ENCODE measurements at regions not wholly inside any gene's neighbourhood (a gene's known extent, or its start where the extent isn't known, plus 50 kb on each side); places are given as distances from the start of the nearest gene placed in this dataset.
"Not testable (repeated sequence)": the region's sequence is repeated elsewhere in the genome, so short reads cannot be mapped to it uniquely, and the experiment has no call there.

DNA sequence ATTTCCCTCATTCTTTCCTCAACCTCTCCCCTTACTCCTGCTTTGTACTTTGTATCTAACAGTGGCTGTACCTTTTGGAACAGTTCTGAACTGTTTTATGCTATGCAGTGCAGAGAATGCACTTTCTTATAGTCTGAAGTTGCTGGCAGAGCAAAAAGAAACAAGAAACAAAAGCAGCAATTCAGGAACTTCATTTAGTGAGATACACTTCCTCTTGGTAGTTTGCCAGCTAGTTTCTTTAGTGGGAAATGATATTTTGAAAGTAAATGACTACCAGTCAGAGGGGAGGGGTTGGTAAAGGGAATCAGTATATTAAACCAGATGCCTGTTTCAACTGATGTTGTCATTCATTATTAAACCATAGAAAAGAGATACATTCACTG, 55.0 kb upstream of the CHD2 start:
- TF ChIP-seq, protein P1, sequence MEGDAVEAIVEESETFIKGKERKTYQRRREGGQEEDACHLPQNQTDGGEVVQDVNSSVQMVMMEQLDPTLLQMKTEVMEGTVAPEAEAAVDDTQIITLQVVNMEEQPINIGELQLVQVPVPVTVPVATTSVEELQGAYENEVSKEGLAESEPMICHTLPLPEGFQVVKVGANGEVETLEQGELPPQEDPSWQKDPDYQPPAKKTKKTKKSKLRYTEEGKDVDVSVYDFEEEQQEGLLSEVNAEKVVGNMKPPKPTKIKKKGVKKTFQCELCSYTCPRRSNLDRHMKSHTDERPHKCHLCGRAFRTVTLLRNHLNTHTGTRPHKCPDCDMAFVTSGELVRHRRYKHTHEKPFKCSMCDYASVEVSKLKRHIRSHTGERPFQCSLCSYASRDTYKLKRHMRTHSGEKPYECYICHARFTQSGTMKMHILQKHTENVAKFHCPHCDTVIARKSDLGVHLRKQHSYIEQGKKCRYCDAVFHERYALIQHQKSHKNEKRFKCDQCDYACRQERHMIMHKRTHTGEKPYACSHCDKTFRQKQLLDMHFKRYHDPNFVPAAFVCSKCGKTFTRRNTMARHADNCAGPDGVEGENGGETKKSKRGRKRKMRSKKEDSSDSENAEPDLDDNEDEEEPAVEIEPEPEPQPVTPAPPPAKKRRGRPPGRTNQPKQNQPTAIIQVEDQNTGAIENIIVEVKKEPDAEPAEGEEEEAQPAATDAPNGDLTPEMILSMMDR (IDR thresholded peaks at IDR 0.05; ENCODE audit: low read depth, low read length): no peak
- DNase-seq (ENCODE audit: extremely low read depth, low read depth): peak; percentile 15

DNA sequence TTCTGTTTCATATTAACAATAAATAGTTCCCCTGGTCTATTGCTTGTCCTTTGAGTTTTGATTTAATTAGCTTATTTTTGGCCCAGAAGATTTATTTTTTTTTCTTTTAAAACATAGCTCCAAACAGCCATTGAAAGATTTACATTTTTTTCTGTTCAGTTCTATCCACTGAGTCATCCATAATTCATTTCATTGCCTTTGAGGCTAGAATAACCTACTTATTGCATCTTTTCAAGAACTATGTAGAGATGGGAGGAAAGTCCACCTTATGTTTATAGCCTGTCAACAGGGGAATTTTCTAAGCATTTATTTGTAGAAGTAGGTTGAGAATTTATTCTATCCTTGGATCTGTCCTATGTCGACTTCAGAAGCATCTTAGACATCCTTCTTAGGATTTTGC, 53.4 kb upstream of the CHD2 start:
- no peak for DNase-seq (ENCODE audit: extremely low read depth, low read depth)
- TF ChIP-seq, protein P1 (IDR thresholded peaks at IDR 0.05; ENCODE audit: low read depth, low read length): no peak

DNA sequence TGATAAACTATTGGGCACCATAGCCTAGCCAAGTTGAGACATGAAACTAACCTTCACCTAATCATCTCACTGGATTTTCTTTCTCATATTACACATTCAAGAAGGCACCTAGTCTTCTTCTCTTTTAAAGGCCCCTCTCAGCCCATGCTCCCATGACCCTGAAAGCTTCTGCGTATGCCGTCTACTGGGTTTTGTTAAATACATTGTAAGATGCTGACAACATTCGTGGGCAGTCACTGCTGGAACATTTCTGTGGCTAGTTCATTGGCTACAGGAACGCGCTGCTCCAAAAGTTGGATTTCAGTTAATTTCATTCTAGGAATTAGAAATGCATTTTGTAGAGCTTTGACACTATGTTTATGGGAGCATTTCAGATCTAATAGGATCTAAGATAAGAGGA, 52.3 kb upstream of the CHD2 start:
- no peak for DNase-seq (ENCODE audit: extremely low read depth, low read depth)
- TF ChIP-seq, protein P1 (IDR thresholded peaks at IDR 0.05; ENCODE audit: low read depth, low read length): no peak

DNA sequence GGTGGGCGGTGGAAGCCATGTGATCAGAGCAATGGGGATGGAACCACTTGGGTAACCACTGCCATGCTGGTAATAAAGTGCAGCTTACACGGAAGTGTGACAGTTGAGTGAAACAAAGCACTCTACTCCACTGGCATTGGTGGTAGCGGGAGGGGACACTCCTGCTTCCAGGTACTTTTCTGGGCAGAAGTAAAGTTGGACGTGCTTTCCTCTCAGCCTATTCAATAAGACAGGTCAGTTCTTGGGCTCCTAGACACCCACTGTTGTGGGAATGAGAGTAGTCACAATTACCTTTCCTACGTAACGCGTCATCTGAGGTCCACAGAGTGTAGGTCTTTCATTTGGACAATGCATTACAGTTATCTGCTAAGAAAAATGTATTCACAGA, 51.7 kb upstream of the CHD2 start:
- no peak for DNase-seq (ENCODE audit: extremely low read depth, low read depth)
- TF ChIP-seq, protein P1 (IDR thresholded peaks at IDR 0.05; ENCODE audit: low read depth, low read length): no peak

DNA sequence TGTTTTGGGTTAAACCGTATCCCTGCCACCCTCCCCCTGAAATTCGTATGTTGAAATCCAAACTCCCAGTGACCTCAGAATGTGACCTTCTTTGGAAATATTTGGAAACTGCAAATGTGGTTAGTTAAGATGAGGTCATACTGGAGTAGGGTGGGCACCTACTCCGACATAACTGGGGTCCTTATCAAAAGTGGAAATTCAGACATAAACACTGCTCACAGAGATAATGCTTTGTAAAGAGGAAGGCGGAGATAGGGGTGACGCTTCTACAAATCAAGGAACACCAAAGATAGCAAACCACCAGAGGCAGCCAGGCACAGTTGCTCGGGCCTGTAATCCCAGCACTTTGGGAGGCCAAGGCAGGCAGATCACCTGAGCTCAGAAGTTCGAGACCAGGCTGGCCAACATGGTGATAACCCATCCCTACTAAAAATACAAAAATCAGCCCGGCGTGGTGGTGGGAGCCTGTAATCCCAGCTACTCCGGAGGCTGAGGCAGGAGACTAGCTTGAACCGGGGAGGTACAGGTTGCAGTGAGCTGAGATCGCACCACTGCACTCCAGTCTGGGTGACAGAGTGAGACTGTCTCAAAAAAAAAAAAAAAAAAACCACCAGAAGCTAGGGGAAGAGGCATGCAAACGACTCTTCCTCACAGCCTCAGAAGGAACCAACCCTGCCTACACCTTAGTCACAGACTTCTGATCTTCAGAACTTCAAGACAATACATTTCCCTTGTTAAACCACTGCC, 51.1 kb upstream of the CHD2 start:
- TF ChIP-seq, protein P1 (IDR thresholded peaks at IDR 0.05; ENCODE audit: low read depth, low read length): no peak
- DNase-seq (ENCODE audit: extremely low read depth, low read depth): peak; percentile 44

DNA sequence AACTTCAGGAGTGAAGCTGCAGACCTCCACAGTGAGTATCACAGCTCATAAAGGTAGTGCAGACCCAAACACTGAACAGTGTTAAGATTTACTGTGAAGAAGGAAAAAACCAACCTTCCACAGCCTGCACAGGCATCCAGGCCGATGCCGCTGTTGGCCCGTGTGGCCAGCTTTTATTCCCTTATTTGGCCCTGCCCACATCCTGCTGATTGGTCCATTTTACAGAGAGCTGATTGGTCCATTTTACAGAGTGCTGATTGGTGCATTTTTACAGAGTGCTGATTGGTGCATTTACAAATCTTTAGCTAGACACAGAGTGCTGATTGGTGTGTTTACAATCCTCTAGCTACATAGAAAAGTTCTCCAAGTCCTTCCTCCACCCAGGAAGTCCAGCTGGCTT, 49.9 kb upstream of the CHD2 start:
- not testable (repeated sequence) for DNase-seq (ENCODE audit: extremely low read depth, low read depth)
